ENCODE measurements at regions not wholly inside any gene's neighbourhood (a gene's known extent, or its start where the extent isn't known, plus 50 kb on each side); places are given as distances from the start of the nearest gene placed in this dataset.
"Not testable (repeated sequence)": the region's sequence is repeated elsewhere in the genome, so short reads cannot be mapped to it uniquely, and the experiment has no call there.

- DNase-seq (ENCODE audit: low read depth in 2 of 2) = no peak
Measured at GRCh38 chr4:188941524-188942119, 802.4 kb downstream of the TRIML1 start.

DNA sequence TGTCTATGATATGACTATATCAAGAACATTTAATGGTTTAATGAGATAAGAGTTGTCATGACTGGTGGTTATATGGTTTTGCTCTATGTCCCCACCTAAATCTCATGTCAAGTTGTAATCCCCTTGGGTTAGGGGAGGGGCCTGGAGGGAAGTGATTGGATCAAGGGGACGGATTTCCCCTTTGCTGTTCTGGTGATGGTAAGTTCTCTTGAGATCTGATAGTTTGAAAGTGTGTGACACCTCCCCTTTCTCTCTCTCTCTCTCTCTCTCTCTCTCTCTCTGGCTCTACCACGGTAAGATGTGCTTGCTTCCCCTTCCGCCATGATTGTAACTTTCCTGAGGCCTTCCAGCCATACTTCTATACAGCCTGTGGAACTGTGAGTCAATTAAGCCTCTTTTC is 803.4 kb downstream of the TRIML1 start:
- no peak for DNase-seq (ENCODE audit: low read depth in 2 of 2)

- no peak for DNase-seq (ENCODE audit: low read depth in 2 of 2)
Measured at GRCh38 chr4:188949596-188949995, 810.4 kb downstream of the TRIML1 start.

DNA sequence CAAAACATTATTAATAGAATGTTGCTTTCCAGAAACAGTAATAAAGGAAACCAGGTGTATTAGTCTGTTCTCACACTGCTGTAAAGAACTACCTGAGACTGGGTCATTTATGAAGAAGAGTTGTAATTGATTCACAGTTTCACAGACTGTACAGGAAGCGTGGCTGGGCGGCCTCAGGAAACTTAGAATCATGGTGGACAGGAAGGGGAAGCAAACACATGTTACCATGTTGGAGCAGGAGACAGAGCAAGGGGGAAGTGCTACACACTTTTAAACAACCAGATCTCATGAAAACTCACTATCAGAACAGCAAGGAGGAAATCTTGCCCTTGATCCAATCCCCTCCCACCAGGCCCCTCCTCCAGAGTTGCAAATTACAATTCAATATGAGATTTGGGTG is 815.8 kb downstream of the TRIML1 start:
- no peak for DNase-seq (ENCODE audit: low read depth in 2 of 2)

DNA sequence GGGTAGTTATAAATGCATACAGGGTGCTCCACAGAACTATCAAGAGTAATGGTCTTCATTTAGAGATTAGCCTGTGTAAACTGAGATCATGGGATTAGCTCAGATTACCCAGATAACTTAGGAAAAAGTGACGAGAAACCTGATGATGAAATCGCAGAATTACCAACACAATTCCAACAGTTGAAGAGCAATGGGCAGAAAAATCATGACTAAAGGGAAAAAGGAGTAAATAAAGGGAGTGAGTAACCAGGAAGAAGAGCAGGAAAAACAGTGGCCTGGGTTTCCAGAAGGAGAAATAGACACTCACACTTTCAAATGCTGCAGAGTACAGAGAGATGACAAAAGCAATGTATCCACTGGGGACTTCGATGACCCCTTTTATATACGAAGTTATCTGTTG is 817.3 kb downstream of the TRIML1 start:
- no peak for DNase-seq (ENCODE audit: low read depth in 2 of 2)

DNA sequence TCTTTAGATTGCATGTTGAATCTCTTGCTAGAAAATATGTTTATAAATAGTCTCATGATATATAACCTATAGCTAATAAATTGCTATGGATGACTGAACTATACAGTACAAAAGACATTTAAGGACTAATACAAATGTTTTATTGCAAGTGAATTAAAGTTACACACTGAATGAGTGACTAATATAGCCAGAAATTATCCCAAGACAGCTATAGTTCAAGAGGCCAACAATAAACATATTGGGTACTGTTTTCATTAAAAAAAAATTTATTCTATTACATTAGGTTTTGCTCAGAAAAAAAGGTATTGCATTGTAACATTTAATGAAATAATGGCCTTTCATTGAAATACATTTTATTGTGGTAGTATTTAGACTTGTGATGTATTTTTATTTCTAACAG is 819.1 kb downstream of the TRIML1 start:
- no peak for DNase-seq (ENCODE audit: low read depth in 2 of 2)

GRCh38 chr4:188959424-188959823 is 820.2 kb downstream of the TRIML1 start:
- DNase-seq (ENCODE audit: low read depth in 2 of 2) = no peak

- DNase-seq (ENCODE audit: low read depth in 2 of 2) = no peak
Measured at GRCh38 chr4:188960411-188961093, 821.3 kb downstream of the TRIML1 start.

DNA sequence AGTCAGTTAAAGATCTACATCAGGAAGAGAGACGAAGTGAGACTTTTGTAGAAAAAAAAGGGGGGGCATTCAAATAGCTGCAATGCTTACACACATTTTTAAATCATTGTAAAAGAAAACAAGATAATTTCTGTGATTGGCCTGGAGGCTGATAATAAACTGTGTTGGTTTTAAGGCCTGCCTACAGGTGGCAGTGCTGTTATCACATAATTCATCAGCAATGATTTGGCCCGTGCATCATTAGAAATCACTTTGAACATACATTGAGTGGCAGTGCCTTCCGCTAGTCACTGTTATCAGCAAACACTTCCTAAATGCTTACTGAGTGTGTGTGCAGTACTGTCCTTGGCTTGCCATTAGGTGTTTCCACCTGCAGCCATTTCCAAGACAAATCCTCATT is 831.9 kb downstream of the TRIML1 start:
- no peak for DNase-seq (ENCODE audit: low read depth in 2 of 2)

GRCh38 chr4:188975271-188975670 is 836.0 kb downstream of the TRIML1 start:
- no peak for DNase-seq (ENCODE audit: low read depth in 2 of 2)

GRCh38 chr4:188976644-188977115 is 837.4 kb downstream of the TRIML1 start:
- no peak for DNase-seq (ENCODE audit: low read depth in 2 of 2)

- not testable (repeated sequence) for DNase-seq (ENCODE audit: low read depth in 2 of 2)
Measured at GRCh38 chr4:188977232-188977631, 838.0 kb downstream of the TRIML1 start.

- DNase-seq (ENCODE audit: low read depth in 2 of 2) = no peak
Measured at GRCh38 chr4:188984518-188984917, 845.3 kb downstream of the TRIML1 start.

DNA sequence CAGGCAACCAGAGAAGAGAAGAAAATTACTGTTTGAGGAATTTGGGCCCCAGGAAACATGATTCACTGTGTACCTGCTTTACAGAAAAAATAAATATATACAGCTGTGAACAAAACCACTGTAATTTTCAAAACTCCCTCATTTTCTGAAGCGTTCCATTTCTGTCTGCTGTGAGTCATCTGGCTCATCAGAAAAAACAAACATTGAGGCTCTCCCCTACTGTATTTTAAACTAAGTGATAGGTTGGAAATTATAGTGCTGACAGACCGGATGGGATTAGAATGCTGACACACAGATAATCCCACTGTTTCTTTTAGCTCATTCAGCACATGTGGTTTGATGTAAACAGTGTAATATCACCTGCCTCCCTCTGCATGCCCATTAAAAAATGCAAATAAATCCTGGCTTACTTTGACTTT is 847.0 kb downstream of the TRIML1 start:
- DNase-seq (ENCODE audit: low read depth in 2 of 2) = no peak

DNA sequence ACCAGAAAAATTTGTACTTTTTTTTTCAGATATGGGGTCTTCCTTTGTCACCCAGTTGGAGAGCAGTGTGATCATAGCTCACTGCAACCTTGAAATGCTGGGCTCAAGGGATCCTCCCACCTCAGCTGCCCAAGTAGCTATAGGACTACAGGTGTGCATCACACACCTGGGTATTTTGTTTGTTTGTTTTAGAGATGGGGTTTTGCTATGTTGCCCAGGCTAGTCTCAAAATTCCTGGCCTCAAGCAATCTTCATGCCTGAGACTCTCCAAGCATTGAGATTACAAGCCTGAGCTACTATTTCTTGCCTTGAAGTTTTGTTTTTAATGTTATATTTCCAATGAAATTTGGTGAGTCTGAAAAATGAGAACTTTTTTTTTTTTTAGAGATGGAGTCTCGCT is 847.8 kb downstream of the TRIML1 start:
- DNase-seq (ENCODE audit: low read depth in 2 of 2) = no peak

GRCh38 chr4:188988131-188988530 is 848.9 kb downstream of the TRIML1 start:
- no peak for DNase-seq (ENCODE audit: low read depth in 2 of 2)

DNA sequence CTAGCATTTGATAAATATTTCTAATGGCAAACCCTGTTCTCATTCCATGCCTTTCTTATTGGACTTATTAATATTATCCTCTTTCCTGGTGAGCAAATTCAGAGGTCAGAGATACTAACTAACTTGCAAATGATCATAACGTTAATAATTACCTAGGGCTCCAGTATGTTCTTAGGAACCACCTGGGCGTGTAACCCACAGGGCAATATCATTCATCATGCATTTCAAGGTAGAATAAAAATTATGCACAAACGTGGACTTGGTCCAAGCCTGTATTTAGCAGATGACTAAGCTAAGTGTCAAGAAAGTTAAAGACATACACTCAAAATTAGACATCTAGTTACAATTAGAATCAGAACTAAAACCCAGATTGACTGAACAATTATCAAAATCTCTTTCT is 850.1 kb downstream of the TRIML1 start:
- DNase-seq (ENCODE audit: low read depth in 2 of 2) = no peak

DNA sequence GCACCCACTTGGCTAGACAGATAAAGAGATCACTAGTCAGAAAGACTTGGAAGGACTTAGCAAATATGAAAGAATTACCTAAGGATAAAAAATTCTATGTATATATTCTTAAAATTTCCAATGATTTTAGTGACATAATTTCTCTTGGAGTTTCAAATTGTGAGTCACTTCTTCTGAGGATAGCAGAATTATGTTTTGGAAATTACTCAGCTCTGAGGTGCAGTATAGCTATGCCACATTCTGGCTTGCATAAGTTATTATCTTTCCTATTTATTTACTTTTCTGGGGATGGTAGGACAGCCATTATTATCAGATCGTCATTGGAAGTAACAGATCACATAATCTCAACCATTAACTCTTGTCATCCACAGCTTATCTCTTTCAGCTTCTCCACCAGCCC is 853.5 kb downstream of the TRIML1 start:
- DNase-seq (ENCODE audit: low read depth in 2 of 2) = no peak

DNA sequence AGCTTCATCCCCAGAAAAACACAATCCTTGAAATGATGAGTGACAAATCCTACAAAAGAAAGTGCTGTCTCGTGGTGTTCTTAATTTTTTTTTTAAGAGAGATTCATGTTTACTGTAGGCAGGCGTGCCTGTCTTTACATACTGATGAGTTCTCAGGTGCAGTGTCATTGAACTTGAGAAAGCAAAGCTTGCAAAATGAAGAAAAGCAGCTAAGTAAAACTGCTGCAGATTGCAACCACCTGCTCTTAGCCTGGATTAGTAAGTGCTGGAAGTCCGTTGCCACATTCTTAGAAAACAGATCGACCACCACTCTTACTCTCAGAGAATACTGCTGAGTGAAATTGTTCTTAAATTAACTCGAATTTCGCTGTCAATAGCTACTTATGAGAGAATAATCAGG is 854.6 kb downstream of the TRIML1 start:
- DNase-seq (ENCODE audit: low read depth in 2 of 2) = no peak

DNA sequence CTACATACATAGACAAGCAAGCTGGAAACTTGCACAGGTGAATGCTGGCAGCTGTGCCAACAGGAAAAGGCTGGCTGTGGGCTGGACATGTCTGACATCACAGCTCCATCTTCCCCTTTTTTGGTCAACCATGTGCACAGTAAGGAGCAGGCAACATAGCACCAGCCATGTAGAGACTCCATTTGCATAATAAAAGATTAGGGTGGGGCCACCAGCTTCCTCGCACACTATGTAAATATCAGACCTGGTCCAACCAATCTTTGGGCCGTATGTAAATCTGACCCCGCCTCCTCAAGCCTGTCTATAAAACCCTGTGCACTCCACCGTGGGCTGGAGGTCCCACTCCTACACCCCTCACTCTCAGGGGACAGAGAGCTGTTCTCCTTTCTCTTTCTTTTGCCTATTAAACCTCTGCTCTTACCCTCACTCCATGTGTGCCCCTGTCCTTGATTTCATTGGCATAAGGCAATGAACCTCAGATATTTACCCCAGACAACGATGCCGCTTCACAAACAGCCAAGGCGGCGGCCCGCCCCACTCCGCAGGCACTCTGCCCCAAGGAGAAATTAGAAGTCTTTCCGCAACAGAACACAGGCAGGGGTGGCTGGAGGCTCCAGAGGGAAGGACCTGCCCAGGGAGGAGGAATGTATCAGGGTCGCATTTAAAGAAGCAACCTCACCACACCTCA is 862.2 kb downstream of the TRIML1 start:
- DNase-seq (ENCODE audit: low read depth in 2 of 2) = no peak

GRCh38 chr4:189001971-189002450 is 862.8 kb downstream of the TRIML1 start:
- no peak for DNase-seq (ENCODE audit: low read depth in 2 of 2)

DNA sequence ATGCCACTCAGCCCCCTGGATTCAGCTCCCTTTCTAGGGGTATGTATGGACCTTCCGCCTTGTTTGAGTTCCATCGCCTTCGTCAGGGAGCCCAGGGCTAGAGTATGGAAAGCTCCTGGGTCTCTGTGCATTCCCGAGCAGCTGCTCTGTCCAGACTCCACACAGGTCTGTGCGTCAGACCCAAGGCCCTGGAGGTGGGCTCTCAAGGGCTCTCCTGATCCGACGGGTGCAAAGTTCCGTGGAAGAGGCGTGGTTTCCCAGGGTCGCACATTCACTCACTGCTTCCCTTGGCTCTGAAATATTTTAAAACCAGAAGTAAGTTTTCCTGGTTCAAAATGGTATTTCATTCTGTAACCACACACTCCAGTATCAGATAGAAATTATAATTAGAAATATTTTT is 863.2 kb downstream of the TRIML1 start:
- DNase-seq (ENCODE audit: low read depth in 2 of 2) = no peak
